HCT116 (cell line): ENCODE measurements at regions not wholly inside any gene's neighbourhood (a gene's known extent, or its start where the extent isn't known, plus 50 kb on each side); places are given as distances from the start of the nearest gene placed in this dataset.
"Not testable (repeated sequence)": the region's sequence is repeated elsewhere in the genome, so short reads cannot be mapped to it uniquely, and the experiment has no call there.

ENCODE experiments used
- ATAC-seq: fragments of 200-7000 bp; cut with Tn5 transposase; 2 replicates; pipeline ENCODE4 v1.9.1; 2020; ENCODE audit warnings: mild to moderate bottlenecking, moderate library complexity
- BruUV-seq: library from RNA; stranded (reverse); fragments of 400-500 nt; replicated peaks from 2 replicates; lab custom pipeline; 2021; lab: Mats Ljungman, UMichigan
- CTCF ChIA-PET: fragments of 300-600 bp; sonication (Branson Sonifier 250); formaldehyde crosslinking; loops from one replicate; lab custom pipeline; 2021; ENCODE audit warnings: antibody characterized with exemption; lab: Charles Lee
- POLR2A ChIA-PET: fragments of 300-600, 350-600 bp; sonication (Branson Sonifier 250); formaldehyde crosslinking; loops from one replicate; lab custom pipeline; 2021; ENCODE audit warnings: antibody characterized with exemption; lab: Charles Lee
- RAD21 ChIA-PET, 2 experiments: fragments of 300-600 bp; sonication (Branson Sonifier 250); formaldehyde crosslinking; loops; one replicate each; lab custom pipeline; 2023; ENCODE audit warnings: low total read pairs in 2 of 2; ENCODE audit not compliant: uncharacterized antibody in 2 of 2, unreplicated experiment in 2 of 2, low non-redundant PET in 1 of 2; lab: Charles Lee
- DNase-seq: peaks from one replicate; pipeline ENCODE4 v3.0.0-alpha.2; 2010; ENCODE audit warnings: low read depth, low spot score
- H2AFZ ChIP-seq: fragments of 200-600 bp; shearing (Covaris generic), sonication (generic); 2 replicates; pipeline ENCODE4 v1.6.1; 2017; ENCODE audit warnings: low read depth, mixed run types, mixed read lengths, antibody characterized with exemption, low read length; ENCODE audit not compliant: poor library complexity, severe bottlenecking
- H3K27ac ChIP-seq: 2 replicates; pipeline ENCODE4 v1.5.1; 2012; ENCODE audit warnings: low read depth, low read length
- H3K27me3 ChIP-seq: fragments of 200-600 bp; sonication (generic); 2 replicates; pipeline ENCODE4 v1.6.1; 2016; ENCODE audit warnings: mixed run types, low read length, mixed read lengths; ENCODE audit not compliant: insufficient read depth
- H3K36me3 ChIP-seq, 2 experiments: fragments of 200-500 bp in 1 of 2; fragments of 200-600 bp in 1 of 2; sonication (Bioruptor generic) in 1 of 2; sonication (generic) in 1 of 2; 2 replicates each; pipeline versions ENCODE4 v1.5.1 to v1.6.1; 2014 to 2016; ENCODE audit warnings: low read length in 2 of 2, inconsistent platforms in 1 of 2, mixed read lengths in 1 of 2, mixed run types in 1 of 2; ENCODE audit not compliant: insufficient read depth in 2 of 2, control insufficient read depth in 1 of 2
- H3K4me1 ChIP-seq, 2 experiments: fragments of 200-600 bp in 1 of 2; sonication (generic) in 1 of 2; 2 replicates each; pipeline versions ENCODE4 v1.5.1 to v1.6.1; 2012 to 2017; ENCODE audit warnings: low read length in 2 of 2, inconsistent platforms in 1 of 2, mild to moderate bottlenecking in 1 of 2, mixed read lengths in 1 of 2, mixed run types in 1 of 2, moderate library complexity in 1 of 2; ENCODE audit not compliant: insufficient read depth in 2 of 2, control insufficient read depth in 1 of 2
- H3K4me2 ChIP-seq: fragments of 200-600 bp; sonication (generic); 2 replicates; pipeline ENCODE4 v1.6.1; 2017; ENCODE audit warnings: mixed run types, low read length, mixed read lengths
- H3K4me3 ChIP-seq, 2 experiments: fragments of 200-600 bp in 1 of 2; sonication (generic) in 1 of 2; replicated peaks in 1 of 2; 2 replicates each; pipeline ENCODE4 v1.5.1; 2011 to 2016; ENCODE audit warnings: low read length in 2 of 2, control low read depth in 1 of 2, low read depth in 1 of 2, mild to moderate bottlenecking in 1 of 2, mixed read lengths in 1 of 2, mixed run types in 1 of 2
- H3K79me2 ChIP-seq: fragments of 200-600 bp; sonication (generic); 2 replicates; pipeline ENCODE4 v1.6.1; 2017; ENCODE audit warnings: mild to moderate bottlenecking, mixed run types, low read length, moderate library complexity, mixed read lengths; ENCODE audit not compliant: insufficient read depth
- H3K9ac ChIP-seq: fragments of 200-600 bp; sonication (generic); 2 replicates; pipeline ENCODE4 v1.6.1; 2016; ENCODE audit warnings: low read length, mixed read lengths
- H3K9me2 ChIP-seq: fragments of 200-600 bp; sonication (generic), shearing (Covaris generic); 2 replicates; pipeline ENCODE4 v1.6.1; 2017; ENCODE audit warnings: mixed run types, mild to moderate bottlenecking, moderate library complexity; ENCODE audit not compliant: insufficient read depth
- H3K9me3 ChIP-seq, 2 experiments: fragments of 200-500 bp in 1 of 2; fragments of 200-600 bp in 1 of 2; sonication (Bioruptor generic) in 1 of 2; sonication (generic) in 1 of 2; 2 replicates each; pipeline ENCODE4 v1.6.1; 2014 to 2017; ENCODE audit warnings: low read length in 2 of 2, mixed read lengths in 2 of 2, inconsistent platforms in 1 of 2, low read depth in 1 of 2, mild to moderate bottlenecking in 1 of 2, mixed run types in 1 of 2, moderate library complexity in 1 of 2; ENCODE audit not compliant: control insufficient read depth in 1 of 2, insufficient read depth in 1 of 2
- H4K20me1 ChIP-seq: fragments of 200-600 bp; sonication (generic), shearing (Covaris generic); 2 replicates; pipeline ENCODE4 v1.6.1; 2017; ENCODE audit warnings: mixed run types, mild to moderate bottlenecking, moderate library complexity; ENCODE audit not compliant: insufficient read depth
- ATF3 ChIP-seq: IDR thresholded peaks from 2 replicates; pipeline ENCODE4 v1.6.1; 2012
- CBX3 ChIP-seq: IDR thresholded peaks from 2 replicates; pipeline ENCODE4 v1.6.1; 2012; ENCODE audit warnings: low read depth
- ELF1 ChIP-seq: IDR thresholded peaks from 2 replicates; pipeline ENCODE4 v1.6.1; 2012; ENCODE audit warnings: low read depth, borderline replicate concordance
- FOSL1 ChIP-seq: IDR thresholded peaks from 2 replicates; pipeline ENCODE4 v1.6.1; 2012; ENCODE audit warnings: low read depth
- MAX ChIP-seq: IDR thresholded peaks from 2 replicates; pipeline ENCODE4 v1.6.1; 2012
- RAD21 ChIP-seq: IDR thresholded peaks from 2 replicates; pipeline ENCODE4 v1.6.1; 2012; ENCODE audit warnings: low read depth, mild to moderate bottlenecking
- SP1 ChIP-seq: IDR thresholded peaks from 2 replicates; pipeline ENCODE4 v1.6.1; 2012; ENCODE audit warnings: low read depth
- SRF ChIP-seq: IDR thresholded peaks from 2 replicates; pipeline ENCODE4 v1.6.1; 2012; ENCODE audit warnings: low read depth
- YY1 ChIP-seq: IDR thresholded peaks from 2 replicates; pipeline ENCODE4 v1.6.1; 2011; ENCODE audit warnings: low read length, low read depth, moderate library complexity, mild to moderate bottlenecking; ENCODE audit not compliant: insufficient replicate concordance; ENCODE audit errors: extremely low read depth
- ZFX ChIP-seq: fragments of 450-650 bp; IDR thresholded peaks from 2 replicates; pipeline ENCODE4 v1.6.1; 2017
- intact Hi-C: fragments of 100-400 bp; cut with micrococcal nuclease; formaldehyde crosslinking; loops from 2 replicates; pipeline ENCODE4 v1.10.0; 2022

- CTCF ChIA-PET: no interaction called here
- TF ChIP-seq ZFX (no peak), SRF (no peak), CBX3 (no peak), YY1 (no peak), ATF3 (no peak), ELF1 (no peak), MAX (no peak), RAD21 (no peak), FOSL1 (no peak), SP1 (no peak)
These were observed 245.1 kb upstream of the ELAVL2 start for GRCh38 chr9:24071091-24071490.

GRCh38 chr9:24067107-24067506 is 241.1 kb upstream of the ELAVL2 start:
- H3K4me2 ChIP-seq, CTCF ChIA-PET, H2AFZ ChIP-seq, H3K27me3 ChIP-seq, H3K4me1 ChIP-seq, H3K9me2 ChIP-seq, intact Hi-C loops, H3K79me2 ChIP-seq, H3K36me3 ChIP-seq, H3K4me3 ChIP-seq, BruUV-seq, H3K27ac ChIP-seq, POLR2A ChIA-PET, H3K9ac ChIP-seq, H4K20me1 ChIP-seq, RAD21 ChIA-PET, DNase-seq, ATAC-seq: not testable (repeated sequence)
- peaks cover 12 to 14% of the 10 kb centered on the region in 2 experiments; a peak in 2 of 4 replicates for H3K9me3 ChIP-seq

More at GRCh38 chr9:24071091-24071490, 245.1 kb upstream of the ELAVL2 start:
- no peaks in the 10 kb centered on the region for H3K4me1 ChIP-seq
- H3K27me3 ChIP-seq: no peaks in the 10 kb centered on the region
- peaks cover 6 to 8% of the 10 kb centered on the region in 2 experiments; a peak in 2 of 4 replicates for H3K9me3 ChIP-seq
- no peaks in the 10 kb centered on the region for H3K79me2 ChIP-seq
- no peak overlapping the region for H3K4me3 ChIP-seq
- H3K4me2 ChIP-seq: no peak overlapping the region
- H3K9me2 ChIP-seq: no peaks in the 10 kb centered on the region
- H2AFZ ChIP-seq: no peak overlapping the region
- BruUV-seq: no TSS peak
- POLR2A ChIA-PET: no interaction called here
- no peak for ATAC-seq
- intact Hi-C loops: no loop called here
- no peak for DNase-seq
- H3K9ac ChIP-seq: no peak overlapping the region
- H3K27ac ChIP-seq: no peak overlapping the region
- no peaks in the 10 kb centered on the region for H3K36me3 ChIP-seq
- H4K20me1 ChIP-seq: no peaks in the 10 kb centered on the region
- RAD21 ChIA-PET: no interaction called here
